Uterus (tissue), 3 donors: ENCODE measurements at regions not wholly inside any gene's neighbourhood (a gene's known extent, or its start where the extent isn't known, plus 50 kb on each side); places are given as distances from the start of the nearest gene placed in this dataset.

Source experiments
- DNase-seq, 2 donors: peaks; one replicate each; pipeline ENCODE4 v3.0.0-alpha.2; 2019 to 2020
- H3K27ac ChIP-seq, 2 donors: fragments of 200-600 bp; sonication (generic); 1 replicate in 1 of 2; 2 replicates in 1 of 2; pipeline ENCODE4 v1.5.1; 2016 to 2018
- H3K27me3 ChIP-seq, 2 donors: fragments of 200-600 bp; sonication (generic); one replicate each; pipeline ENCODE4 v1.5.1; 2018 to 2019; ENCODE audit warnings: control low read depth in 1 of 2
- H3K36me3 ChIP-seq, 2 donors: fragments of 200-600 bp; sonication (generic); one replicate each; pipeline ENCODE4 v1.5.1; 2019; ENCODE audit warnings: control low read depth in 1 of 2
- H3K4me1 ChIP-seq, 2 donors: fragments of 200-600 bp; sonication (generic); one replicate each; pipeline ENCODE4 v1.5.1; 2018 to 2019; ENCODE audit warnings: control low read depth in 1 of 2
- H3K4me3 ChIP-seq, 2 donors: fragments of 200-600 bp; sonication (generic); 1 replicate in 1 of 2; 2 replicates in 1 of 2; pipeline ENCODE4 v1.5.1; 2018 to 2019; ENCODE audit warnings: mild to moderate bottlenecking in 1 of 2
- H3K9me3 ChIP-seq, 2 donors: fragments of 200-600 bp; sonication (generic); one replicate each; pipeline ENCODE4 v1.5.1; 2019; ENCODE audit warnings: control low read depth in 1 of 2
- CTCF ChIP-seq, 4 experiments: fragments of 200-600 bp in 2 of 4; fragments of 450-650 bp in 2 of 4; sonication (generic) in 2 of 4; IDR thresholded peaks; one replicate each; pipeline ENCODE4 v1.5.1; 2016 to 2019; ENCODE audit warnings: antibody characterized with exemption in 4 of 4, mild to moderate bottlenecking in 2 of 4, moderate library complexity in 1 of 4
- POLR2A ChIP-seq, 2 donors: fragments of 450-650 bp; IDR thresholded peaks; one replicate each; pipeline ENCODE4 v1.6.1; 2016; ENCODE audit warnings: antibody characterized with exemption in 2 of 2, mild to moderate bottlenecking in 1 of 2, moderate library complexity in 1 of 2
- intact Hi-C: fragments of 100-400 bp; cut with DNase I; formaldehyde crosslinking; loops from one replicate; pipeline ENCODE4 v1.15.1; 2023; ENCODE audit warnings: low total_unique reads
- donor health status: DM: yes; HTN: yes; CAD: no.

GRCh38 chr5:93017849-93018248, 563.2 kb downstream of the NR2F1-AS1 start:
- intact Hi-C loops, result no loop called here
- no peak for TF ChIP-seq POLR2A (IDR thresholded peaks at IDR 0.05)

GRCh38 chr5:93017376-93017775, 563.6 kb downstream of the NR2F1-AS1 start:
- Histone ChIP-seq H3K27me3 (no peaks in the 10 kb centered on the region), H3K27ac (no peak overlapping the region), H3K4me3 (no peak overlapping the region), H3K9me3 (no peaks in the 10 kb centered on the region), H3K4me1 (no peaks in the 10 kb centered on the region), H3K36me3 (no peaks in the 10 kb centered on the region)
- DNase-seq, result no peak
- TF ChIP-seq CTCF (IDR thresholded peaks at IDR 0.05) (no peak), POLR2A (IDR thresholded peaks at IDR 0.05) (no peak)
- intact Hi-C loops, result no loop called here

More at GRCh38 chr5:93017849-93018248, 563.2 kb downstream of the NR2F1-AS1 start:
- Histone ChIP-seq H3K36me3 (no peaks in the 10 kb centered on the region), H3K27ac (no peak overlapping the region), H3K4me1 (no peaks in the 10 kb centered on the region), H3K4me3 (no peak overlapping the region), H3K9me3 (no peaks in the 10 kb centered on the region), H3K27me3 (no peaks in the 10 kb centered on the region)
- no peak for DNase-seq

- H3K9me3 ChIP-seq, result no peaks in the 10 kb centered on the region
- no peak overlapping the region for H3K27ac ChIP-seq
- no peak for DNase-seq
- no peak for TF ChIP-seq CTCF (IDR thresholded peaks at IDR 0.05)
- no peak for TF ChIP-seq POLR2A (IDR thresholded peaks at IDR 0.05)
- no peaks in the 10 kb centered on the region for H3K36me3 ChIP-seq
- intact Hi-C loops, result no loop called here
- H3K27me3 ChIP-seq, result no peaks in the 10 kb centered on the region
- no peaks in the 10 kb centered on the region for H3K4me1 ChIP-seq
- no peak overlapping the region for H3K4me3 ChIP-seq
Observed at GRCh38 chr5:93010616-93011015, 570.4 kb downstream of the NR2F1-AS1 start.

- H3K9me3 ChIP-seq, result no peaks in the 10 kb centered on the region
- TF ChIP-seq CTCF (IDR thresholded peaks at IDR 0.05), result no peak
- TF ChIP-seq POLR2A (IDR thresholded peaks at IDR 0.05), result no peak
- intact Hi-C loops, result no loop called here
- no peaks in the 10 kb centered on the region for H3K36me3 ChIP-seq
- H3K4me3 ChIP-seq, result no peak overlapping the region
- no peak for DNase-seq
- H3K27ac ChIP-seq, result no peak overlapping the region
- no peaks in the 10 kb centered on the region for H3K4me1 ChIP-seq
- no peaks in the 10 kb centered on the region for H3K27me3 ChIP-seq
Observed at GRCh38 chr5:93010037-93010436, 571.0 kb downstream of the NR2F1-AS1 start.

GRCh38 chr5:93008502-93009207, 572.4 kb downstream of the NR2F1-AS1 start:
- Histone ChIP-seq H3K36me3 (no peaks in the 10 kb centered on the region), H3K27ac (no peak overlapping the region), H3K4me1 (no peaks in the 10 kb centered on the region), H3K9me3 (no peaks in the 10 kb centered on the region), H3K27me3 (no peaks in the 10 kb centered on the region), H3K4me3 (no peak overlapping the region)
- no peak for DNase-seq
- TF ChIP-seq POLR2A (IDR thresholded peaks at IDR 0.05) (no peak), CTCF (IDR thresholded peaks at IDR 0.05) (no peak)
- intact Hi-C loops, result no loop called here
